ENCODE measurements at regions not wholly inside any gene's neighbourhood (a gene's known extent, or its start where the extent isn't known, plus 50 kb on each side); places are given as distances from the start of the nearest gene placed in this dataset.
A peak's percentile ranks its signal among the peaks of the same experiment; 100 is the strongest.
"Not testable (repeated sequence)": the region's sequence is repeated elsewhere in the genome, so short reads cannot be mapped to it uniquely, and the experiment has no call there.

DNA sequence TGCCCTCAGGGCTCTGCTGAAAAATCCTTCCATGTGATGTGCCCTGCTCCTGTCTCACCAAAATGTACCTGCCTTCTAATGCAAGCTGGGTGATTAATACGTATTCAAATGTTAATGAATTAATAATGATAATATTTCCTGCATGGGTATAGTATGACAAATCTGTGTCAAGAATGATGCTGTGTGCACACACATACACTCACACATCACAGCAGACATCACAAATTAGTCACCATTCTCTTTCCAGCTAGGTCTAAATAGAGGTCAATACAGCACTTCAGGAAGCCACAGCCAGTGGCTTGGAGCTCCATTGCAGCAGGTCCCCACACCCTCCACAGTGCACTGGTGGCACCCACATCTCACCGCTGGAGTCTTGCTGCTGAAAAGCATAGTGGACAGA is 681.2 kb upstream of the NRP1 start:
- TF ChIP-seq, protein P1, sequence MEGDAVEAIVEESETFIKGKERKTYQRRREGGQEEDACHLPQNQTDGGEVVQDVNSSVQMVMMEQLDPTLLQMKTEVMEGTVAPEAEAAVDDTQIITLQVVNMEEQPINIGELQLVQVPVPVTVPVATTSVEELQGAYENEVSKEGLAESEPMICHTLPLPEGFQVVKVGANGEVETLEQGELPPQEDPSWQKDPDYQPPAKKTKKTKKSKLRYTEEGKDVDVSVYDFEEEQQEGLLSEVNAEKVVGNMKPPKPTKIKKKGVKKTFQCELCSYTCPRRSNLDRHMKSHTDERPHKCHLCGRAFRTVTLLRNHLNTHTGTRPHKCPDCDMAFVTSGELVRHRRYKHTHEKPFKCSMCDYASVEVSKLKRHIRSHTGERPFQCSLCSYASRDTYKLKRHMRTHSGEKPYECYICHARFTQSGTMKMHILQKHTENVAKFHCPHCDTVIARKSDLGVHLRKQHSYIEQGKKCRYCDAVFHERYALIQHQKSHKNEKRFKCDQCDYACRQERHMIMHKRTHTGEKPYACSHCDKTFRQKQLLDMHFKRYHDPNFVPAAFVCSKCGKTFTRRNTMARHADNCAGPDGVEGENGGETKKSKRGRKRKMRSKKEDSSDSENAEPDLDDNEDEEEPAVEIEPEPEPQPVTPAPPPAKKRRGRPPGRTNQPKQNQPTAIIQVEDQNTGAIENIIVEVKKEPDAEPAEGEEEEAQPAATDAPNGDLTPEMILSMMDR (IDR thresholded peaks at IDR 0.05; ENCODE audit: insufficient read depth, low read length): no peak
- TF ChIP-seq REST (IDR thresholded peaks at IDR 0.05; ENCODE audit: insufficient replicate concordance, low read depth) (no peak), SPI1 (IDR thresholded peaks at IDR 0.05; ENCODE audit: borderline replicate concordance, low read depth) (no peak), GABPA (IDR thresholded peaks at IDR 0.05; ENCODE audit: low read depth) (no peak), POLR2AphosphoS5 (IDR thresholded peaks at IDR 0.05; ENCODE audit: low read depth) (no peak)
- Histone ChIP-seq H3K27ac (replicated peaks) (no peak overlapping the region), H3K27me3 (ENCODE audit: insufficient read depth, poor library complexity, severe bottlenecking) (no peaks in the 10 kb centered on the region), H3K4me3 (replicated peaks; ENCODE audit: insufficient read depth, low read length) (no peak overlapping the region)
- DNase-seq (ENCODE audit: low read depth in 1 of 2, low spot score in 1 of 2): no peak

- no peak for TF ChIP-seq POLR2AphosphoS5 (IDR thresholded peaks at IDR 0.05; ENCODE audit: low read depth)
- TF ChIP-seq GABPA (IDR thresholded peaks at IDR 0.05; ENCODE audit: low read depth): no peak
- TF ChIP-seq SPI1 (IDR thresholded peaks at IDR 0.05; ENCODE audit: borderline replicate concordance, low read depth): no peak
- TF ChIP-seq, protein P1 (IDR thresholded peaks at IDR 0.05; ENCODE audit: insufficient read depth, low read length): no peak
- TF ChIP-seq REST (IDR thresholded peaks at IDR 0.05; ENCODE audit: insufficient replicate concordance, low read depth): no peak
- Histone ChIP-seq H3K27ac (replicated peaks) (no peak overlapping the region), H3K27me3 (ENCODE audit: insufficient read depth, poor library complexity, severe bottlenecking) (no peaks in the 10 kb centered on the region), H3K4me3 (replicated peaks; ENCODE audit: insufficient read depth, low read length) (no peak overlapping the region)
- DNase-seq (ENCODE audit: low read depth in 1 of 2, low spot score in 1 of 2): no peak
Measured at GRCh38 chr10:34013235-34013634, 678.8 kb upstream of the NRP1 start.

DNA sequence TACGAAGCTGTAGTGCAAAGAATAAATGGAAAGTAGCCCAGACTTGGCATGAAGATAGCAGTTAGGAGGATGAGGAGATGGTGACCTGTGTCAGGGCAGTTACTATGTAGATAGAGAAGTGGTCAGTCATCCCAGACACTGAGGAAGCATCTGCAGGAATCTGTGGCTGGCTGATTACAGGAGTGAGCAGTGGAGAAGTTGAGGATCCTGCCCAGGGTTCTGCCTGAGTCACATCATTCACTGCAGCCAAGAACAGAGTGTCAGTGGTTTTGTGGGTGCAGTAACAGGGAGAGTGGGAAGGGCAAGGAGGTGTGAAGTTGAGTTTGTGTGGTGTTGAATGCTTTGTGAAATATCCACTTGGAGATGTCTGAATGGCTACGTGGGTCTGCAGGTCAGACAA is 676.4 kb upstream of the NRP1 start:
- peak in 1 of 2 experiments; percentile 25 for DNase-seq (ENCODE audit: low read depth in 1 of 2, low spot score in 1 of 2)

GRCh38 chr10:34010228-34010627 is 675.8 kb upstream of the NRP1 start:
- not testable (repeated sequence) for H3K27ac ChIP-seq (replicated peaks); H3K4me3 ChIP-seq (replicated peaks; ENCODE audit: insufficient read depth, low read length); DNase-seq (ENCODE audit: low read depth in 1 of 2, low spot score in 1 of 2); H3K27me3 ChIP-seq (ENCODE audit: insufficient read depth, poor library complexity, severe bottlenecking)

More for the DNA sequence above, 676.4 kb upstream of the NRP1 start:
- Histone ChIP-seq H3K27ac (replicated peaks) (no peak overlapping the region), H3K27me3 (ENCODE audit: insufficient read depth, poor library complexity, severe bottlenecking) (no peaks in the 10 kb centered on the region), H3K4me3 (replicated peaks; ENCODE audit: insufficient read depth, low read length) (no peak overlapping the region)
- peak; percentile 85 for TF ChIP-seq POLR2AphosphoS5 (IDR thresholded peaks at IDR 0.05; ENCODE audit: low read depth)
- no peak for TF ChIP-seq REST (IDR thresholded peaks at IDR 0.05; ENCODE audit: insufficient replicate concordance, low read depth)
- peak; percentile 60; the same call in 1 of the 2 replicates for TF ChIP-seq SPI1 (IDR thresholded peaks at IDR 0.05; ENCODE audit: borderline replicate concordance, low read depth)
- TF ChIP-seq, protein P1 (IDR thresholded peaks at IDR 0.05; ENCODE audit: insufficient read depth, low read length): no peak

Measured in HL-60 (cell line).